ENCODE measurements at regions not wholly inside any gene's neighbourhood (a gene's known extent, or its start where the extent isn't known, plus 50 kb on each side); places are given as distances from the start of the nearest gene placed in this dataset.
A peak's percentile ranks its signal among the peaks of the same experiment; 100 is the strongest.

DNA sequence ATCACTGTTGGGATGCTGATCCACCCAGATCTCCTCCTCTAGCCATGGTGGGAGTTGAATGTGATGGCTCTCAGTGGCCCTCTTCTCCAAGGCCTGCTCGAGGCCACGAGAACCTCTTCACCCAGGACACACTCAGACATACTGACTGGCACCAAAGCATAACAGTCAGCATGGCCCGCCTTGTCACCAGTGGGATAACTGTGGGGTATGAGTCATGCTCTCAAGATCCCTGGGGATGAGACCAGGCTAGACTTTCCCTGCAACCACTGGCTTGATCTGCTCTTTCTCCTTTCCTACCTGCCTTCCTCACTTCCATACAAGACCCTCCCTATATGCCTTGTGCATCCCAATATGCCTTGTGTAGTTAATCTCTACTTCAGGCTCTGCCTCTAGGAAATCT is 66.8 kb downstream of the RIN2 start:
- TF ChIP-seq GATA2 (IDR thresholded peaks at IDR 0.05; ENCODE audit: low read depth, low read length): no peak
- TF ChIP-seq GATA3 (IDR thresholded peaks at IDR 0.05; ENCODE audit: low read depth, low read length): no peak

DNA sequence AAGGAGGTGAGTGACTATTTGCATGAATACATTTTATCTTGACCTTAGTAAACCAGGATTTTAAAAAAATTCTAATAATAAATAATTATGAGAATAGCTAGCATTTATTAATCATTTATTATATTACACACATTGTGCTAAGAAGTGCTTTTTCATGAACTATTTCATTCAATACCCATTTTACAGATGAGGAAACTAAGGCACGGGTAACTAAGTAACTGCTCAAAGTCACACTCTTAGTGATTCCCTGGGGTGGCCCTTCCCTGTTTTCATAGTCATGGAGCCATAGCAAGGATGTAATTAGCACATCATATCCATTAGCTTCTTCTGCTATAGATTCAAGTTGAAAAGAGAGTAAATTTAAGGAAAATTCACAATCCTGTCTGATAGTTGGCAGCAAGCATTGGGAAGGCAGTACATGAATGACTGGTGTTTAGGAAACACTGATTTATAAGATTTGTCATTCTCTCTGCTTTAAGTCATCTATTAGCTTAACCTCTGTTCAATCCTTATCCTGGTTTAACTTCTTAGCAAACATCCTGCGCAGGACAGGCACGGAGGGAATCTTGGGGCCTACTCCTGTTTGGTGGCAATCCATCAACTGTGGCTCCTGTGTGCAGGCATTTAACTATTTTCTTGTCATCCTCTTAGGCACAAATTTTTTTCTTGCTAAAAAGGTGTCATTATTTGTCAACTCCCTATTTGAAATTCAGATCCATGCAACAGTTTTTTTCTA is 68.3 kb downstream of the RIN2 start:
- TF ChIP-seq GATA2 (IDR thresholded peaks at IDR 0.05; ENCODE audit: low read depth, low read length) (no peak), GATA3 (IDR thresholded peaks at IDR 0.05; ENCODE audit: low read depth, low read length) (no peak)

DNA sequence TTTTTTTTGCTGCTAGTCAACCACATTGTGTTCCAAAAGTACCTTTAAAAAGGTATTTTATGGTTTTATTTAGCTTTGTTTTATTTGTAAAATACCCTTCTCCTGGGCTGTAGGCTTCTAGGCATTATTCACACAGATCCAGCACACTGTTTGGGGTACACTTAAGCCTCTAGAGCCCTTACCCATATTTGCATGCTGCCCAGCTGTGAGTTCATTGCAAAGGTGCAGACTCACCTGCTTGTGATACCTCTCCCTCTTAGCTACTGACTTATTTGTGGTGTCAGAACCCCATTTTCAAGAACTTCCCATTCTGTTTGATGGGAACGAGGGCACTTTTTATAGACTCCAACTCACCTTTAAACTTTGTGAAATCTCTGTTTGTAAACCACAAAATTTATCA is 69.8 kb downstream of the RIN2 start:
- TF ChIP-seq GATA3 (IDR thresholded peaks at IDR 0.05; ENCODE audit: low read depth, low read length) (no peak), GATA2 (IDR thresholded peaks at IDR 0.05; ENCODE audit: low read depth, low read length) (no peak)

DNA sequence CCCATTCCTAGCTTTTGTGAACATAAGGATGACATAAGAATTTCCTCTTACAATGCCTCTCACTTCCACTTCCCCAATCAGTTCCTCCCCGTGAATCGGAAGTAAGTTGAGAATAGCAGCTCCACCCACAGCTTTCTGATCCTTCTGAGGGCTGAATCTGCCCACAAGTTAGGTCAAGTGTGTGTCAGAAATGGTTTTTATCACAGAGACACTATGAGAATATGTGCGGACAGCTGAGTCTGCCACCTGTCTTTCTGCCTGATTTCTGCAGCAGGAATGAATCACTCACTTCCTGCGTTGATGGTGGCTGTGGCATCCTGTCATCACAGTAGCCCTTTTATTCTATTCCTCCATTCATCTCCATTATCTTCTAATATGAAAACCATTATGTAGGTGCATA is 70.2 kb downstream of the RIN2 start:
- TF ChIP-seq GATA2 (IDR thresholded peaks at IDR 0.05; ENCODE audit: low read depth, low read length): no peak
- no peak for TF ChIP-seq GATA3 (IDR thresholded peaks at IDR 0.05; ENCODE audit: low read depth, low read length)

DNA sequence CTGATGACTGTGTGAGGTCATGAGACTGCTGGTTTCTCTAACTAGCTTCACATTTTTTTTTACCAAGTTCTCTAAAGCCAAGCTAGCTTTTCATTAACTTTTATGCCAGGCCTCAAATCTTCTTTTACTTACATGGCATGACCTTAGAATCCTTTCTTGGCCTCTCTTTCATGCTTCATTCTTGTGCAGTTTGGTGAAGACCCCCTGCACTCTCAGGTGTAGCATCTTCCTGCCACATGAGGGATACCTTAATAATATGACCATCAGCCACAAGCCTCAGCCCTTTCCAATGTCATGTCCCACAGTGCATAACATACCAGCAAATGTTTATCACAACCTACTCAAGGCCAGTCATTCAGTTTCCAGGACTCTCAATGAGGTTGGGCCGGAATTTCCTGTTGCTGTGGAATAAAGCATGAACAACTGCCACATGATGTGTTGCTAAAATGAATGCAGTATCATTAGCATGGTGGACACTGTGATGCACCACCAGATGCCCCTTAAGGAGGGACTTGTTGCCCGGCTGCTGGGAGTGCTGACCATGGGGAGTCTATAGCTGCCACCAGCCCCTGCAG is 72.2 kb downstream of the RIN2 start:
- TF ChIP-seq GATA3 (IDR thresholded peaks at IDR 0.05; ENCODE audit: low read depth, low read length) (no peak), GATA2 (IDR thresholded peaks at IDR 0.05; ENCODE audit: low read depth, low read length) (no peak)

DNA sequence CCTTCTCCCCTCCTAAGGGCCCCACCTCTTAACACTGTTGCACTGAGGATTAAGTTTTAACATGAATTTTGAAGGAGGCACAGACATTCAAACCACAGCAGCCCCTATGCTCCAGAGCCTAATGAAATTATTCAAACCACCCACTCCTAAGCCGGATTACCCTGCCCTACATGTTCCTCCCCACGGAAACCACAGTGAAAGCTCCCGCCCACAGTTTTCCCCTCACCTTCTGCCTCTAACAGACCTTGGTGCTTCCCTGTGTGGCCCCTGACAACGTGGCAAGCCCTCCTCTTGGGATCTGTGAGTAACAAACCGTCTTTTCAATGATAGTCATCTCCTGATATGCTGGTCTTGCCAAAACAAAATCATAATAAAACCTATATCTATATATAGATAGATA is 74.8 kb downstream of the RIN2 start:
- TF ChIP-seq GATA3 (IDR thresholded peaks at IDR 0.05; ENCODE audit: low read depth, low read length) (no peak), GATA2 (IDR thresholded peaks at IDR 0.05; ENCODE audit: low read depth, low read length) (no peak)

DNA sequence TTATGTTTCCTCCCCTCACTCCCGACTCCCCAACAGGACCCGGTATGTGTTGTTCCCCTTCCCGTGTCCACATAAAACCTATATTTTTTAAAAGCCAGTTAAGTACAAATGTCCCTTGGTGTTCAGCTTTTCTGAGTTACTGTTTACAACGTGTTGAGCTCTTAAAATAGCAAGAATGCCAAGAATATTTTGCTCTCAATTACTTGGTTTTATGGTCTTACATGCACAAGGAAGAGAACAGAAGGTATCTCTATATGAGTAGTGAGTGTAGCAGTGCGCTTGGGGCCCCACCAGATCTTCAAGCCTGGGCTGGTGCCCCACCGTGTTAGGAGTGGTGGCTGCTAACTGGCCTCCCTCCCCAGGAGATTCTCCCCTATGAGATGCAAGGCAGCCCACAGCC is 75.3 kb downstream of the RIN2 start:
- TF ChIP-seq GATA3 (IDR thresholded peaks at IDR 0.05; ENCODE audit: low read depth, low read length) (no peak), GATA2 (IDR thresholded peaks at IDR 0.05; ENCODE audit: low read depth, low read length) (no peak)

DNA sequence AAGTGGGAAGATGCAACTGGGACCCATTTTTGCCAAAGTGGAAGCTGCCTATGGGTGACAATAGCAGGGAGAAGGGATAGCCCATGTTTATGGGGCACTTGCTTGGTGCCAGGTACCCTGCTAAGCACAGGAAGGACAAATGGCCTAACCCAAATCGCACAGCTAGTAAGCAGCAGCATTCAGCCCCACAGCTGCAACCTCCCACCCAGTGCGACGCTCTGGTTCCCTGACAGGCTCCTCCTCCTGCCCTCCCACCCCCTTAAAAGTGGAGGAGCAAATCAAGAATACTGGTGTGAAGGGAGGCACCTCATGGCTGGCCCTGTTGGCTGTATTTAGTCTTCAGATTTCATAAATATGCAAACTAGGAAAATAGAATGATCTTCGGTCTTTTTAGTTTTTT is 76.2 kb downstream of the RIN2 start:
- TF ChIP-seq GATA3 (IDR thresholded peaks at IDR 0.05; ENCODE audit: low read depth, low read length) (no peak), GATA2 (IDR thresholded peaks at IDR 0.05; ENCODE audit: low read depth, low read length) (no peak)

DNA sequence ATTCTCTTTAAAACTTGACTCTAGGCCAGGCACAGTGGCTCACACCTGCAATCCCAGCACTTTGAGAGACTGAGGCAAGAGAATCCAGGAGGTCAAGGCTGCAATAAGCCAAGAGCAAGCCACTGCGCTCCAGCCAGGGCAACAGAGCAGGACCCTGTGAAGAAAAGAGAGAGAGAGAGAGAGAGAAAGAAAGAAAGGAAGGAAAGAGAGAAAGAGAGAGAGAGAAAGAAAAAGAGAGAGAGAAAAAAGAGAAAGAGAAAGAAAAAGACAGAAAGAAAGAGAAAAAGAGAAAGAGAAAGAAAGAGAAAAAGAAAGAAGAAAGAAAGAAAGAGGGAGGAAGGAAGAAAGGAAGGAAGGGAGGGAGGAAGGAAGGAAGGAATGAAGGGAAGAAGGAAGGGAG is 76.7 kb downstream of the RIN2 start:
- TF ChIP-seq GATA3 (IDR thresholded peaks at IDR 0.05; ENCODE audit: low read depth, low read length) (no peak), GATA2 (IDR thresholded peaks at IDR 0.05; ENCODE audit: low read depth, low read length) (no peak)

DNA sequence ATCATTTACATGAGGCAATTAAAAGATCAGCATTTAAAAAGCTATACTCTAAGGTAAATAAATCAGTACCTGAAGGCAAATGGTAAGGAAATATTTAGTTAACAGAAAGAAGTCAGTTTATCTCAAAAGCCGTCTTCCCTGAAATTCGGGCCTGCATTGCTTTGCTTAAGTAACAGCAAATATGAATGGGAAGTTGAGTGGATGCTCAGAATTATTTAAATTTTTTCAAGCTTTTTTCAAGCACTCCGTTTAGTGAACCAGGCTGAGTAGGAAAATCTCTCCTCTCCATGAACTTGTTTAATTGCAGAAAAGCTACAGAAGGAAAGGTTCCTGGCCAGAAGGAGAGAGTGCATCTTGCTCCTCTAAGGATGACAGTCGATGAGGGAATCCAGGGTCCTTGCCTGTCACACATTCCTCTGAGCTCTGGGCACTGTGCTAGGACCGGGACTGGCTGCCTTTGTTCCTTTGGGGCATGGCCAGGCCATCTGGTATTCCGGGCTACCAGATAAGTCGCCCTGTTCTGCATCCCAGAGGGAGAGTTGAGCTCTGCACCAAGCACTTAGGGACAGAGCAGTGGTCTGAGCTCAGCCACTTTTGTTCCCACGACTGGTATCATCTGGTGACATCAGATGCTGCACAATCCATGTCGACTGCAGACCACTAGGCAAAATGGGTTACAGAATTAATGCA is 77.6 kb downstream of the RIN2 start:
- TF ChIP-seq GATA3 (IDR thresholded peaks at IDR 0.05; ENCODE audit: low read depth, low read length) (no peak), GATA2 (IDR thresholded peaks at IDR 0.05; ENCODE audit: low read depth, low read length) (peak; percentile 75)

DNA sequence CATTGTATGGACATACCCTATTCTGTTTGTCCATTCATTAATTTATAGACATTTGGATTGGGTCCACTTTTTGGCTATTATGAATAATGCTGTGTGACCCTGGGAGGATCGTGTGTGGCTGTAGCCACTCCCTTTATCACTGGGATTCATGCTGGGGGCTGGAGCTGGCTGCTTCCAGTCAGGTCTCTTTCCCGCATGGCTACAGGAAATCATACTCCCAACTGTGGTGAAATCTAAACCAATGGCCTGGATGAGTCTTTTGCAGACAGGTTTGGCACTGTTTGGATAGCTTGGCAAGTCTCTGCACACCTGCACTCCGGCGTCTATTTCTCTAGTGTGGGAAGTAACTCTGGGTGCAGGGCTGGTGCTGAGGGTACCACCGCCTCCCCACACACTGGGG is 80.4 kb downstream of the RIN2 start:
- TF ChIP-seq GATA2 (IDR thresholded peaks at IDR 0.05; ENCODE audit: low read depth, low read length): no peak
- no peak for TF ChIP-seq GATA3 (IDR thresholded peaks at IDR 0.05; ENCODE audit: low read depth, low read length)

DNA sequence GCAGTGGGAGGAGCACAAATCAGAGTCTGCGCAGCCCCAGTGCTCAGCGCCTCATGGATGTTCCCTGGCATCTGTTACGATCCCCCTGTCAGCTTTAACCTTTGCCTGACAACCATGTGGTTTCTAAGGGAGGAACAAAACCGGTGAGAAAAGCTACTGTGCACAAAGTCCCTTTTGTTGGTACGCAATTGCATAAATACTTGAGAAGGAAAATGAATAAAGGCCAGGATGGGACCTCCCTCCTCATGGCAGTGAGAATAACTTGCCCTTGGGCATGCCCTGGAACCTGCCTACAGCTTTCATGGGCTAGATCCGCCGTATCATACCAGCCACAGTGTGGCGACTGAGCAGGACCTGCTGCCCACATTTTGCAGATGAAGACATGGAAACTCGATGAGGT is 81.0 kb downstream of the RIN2 start:
- no peak for TF ChIP-seq GATA2 (IDR thresholded peaks at IDR 0.05; ENCODE audit: low read depth, low read length)
- no peak for TF ChIP-seq GATA3 (IDR thresholded peaks at IDR 0.05; ENCODE audit: low read depth, low read length)

DNA sequence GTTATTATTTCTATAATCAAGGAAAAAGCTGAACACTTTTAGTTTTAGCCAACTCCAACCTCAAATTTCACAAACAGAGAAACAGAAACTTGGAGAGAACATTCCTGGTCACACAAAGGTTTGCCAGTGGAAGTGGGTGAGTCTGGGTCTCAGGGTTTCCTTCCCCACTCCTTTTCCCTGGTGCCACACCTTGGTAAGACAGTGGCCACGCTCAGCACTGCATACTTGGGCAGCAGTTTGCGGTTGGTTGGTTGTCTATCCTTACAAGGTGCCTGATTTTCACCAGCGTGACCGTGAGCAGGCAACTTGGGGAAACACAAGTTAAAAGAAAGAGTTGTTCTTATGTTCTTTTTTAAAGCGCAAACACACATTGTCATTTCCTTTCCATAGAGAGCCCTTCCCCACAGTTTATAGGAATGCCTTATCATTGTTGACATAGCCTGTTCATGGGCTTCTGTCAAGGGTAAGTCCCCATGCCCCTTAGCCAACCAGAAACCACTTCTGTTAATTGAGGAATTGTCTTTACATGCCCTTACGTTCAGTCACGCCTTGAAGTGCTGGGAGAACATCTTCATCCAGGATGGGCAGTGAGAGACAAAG is 82.2 kb downstream of the RIN2 start:
- no peak for TF ChIP-seq GATA3 (IDR thresholded peaks at IDR 0.05; ENCODE audit: low read depth, low read length)
- TF ChIP-seq GATA2 (IDR thresholded peaks at IDR 0.05; ENCODE audit: low read depth, low read length): no peak

DNA sequence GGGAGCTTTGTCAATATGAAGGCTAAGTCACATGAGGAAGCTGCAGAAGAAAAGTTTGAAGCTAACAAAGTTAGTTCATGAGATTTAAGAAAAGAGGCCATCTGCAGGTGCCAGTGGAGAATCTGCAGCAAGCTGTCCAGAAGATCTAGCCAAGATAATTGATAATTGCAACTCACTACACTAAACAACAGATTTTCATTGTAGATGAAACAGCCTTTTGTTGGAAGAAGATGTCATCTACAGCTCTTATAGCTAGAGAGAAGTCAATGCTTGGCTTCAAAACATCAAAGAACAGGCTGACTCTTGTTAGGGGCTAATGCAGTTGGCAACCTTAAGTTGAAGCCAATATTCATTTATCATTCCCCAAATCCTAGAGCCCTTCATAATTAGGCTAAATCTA is 83.7 kb downstream of the RIN2 start:
- no peak for TF ChIP-seq GATA3 (IDR thresholded peaks at IDR 0.05; ENCODE audit: low read depth, low read length)
- TF ChIP-seq GATA2 (IDR thresholded peaks at IDR 0.05; ENCODE audit: low read depth, low read length): no peak

DNA sequence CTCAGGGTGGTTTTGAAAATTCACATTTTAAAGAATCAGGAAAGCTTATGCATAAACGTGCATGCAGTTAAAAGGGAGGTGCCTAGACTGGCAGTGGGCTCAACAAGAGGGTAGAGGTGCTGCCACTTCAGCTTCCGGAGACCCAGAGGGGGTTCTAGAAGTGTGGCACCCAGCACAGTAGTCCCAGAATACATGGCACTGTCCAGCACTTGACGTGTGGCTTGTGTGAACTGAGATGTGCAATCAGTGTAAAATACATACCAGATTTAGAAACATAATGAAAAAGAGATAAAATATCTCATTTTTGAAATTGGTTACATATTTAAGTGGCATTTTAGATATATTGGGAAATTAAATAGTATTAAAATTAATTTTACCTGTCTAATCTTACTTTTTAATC is 89.3 kb downstream of the RIN2 start:
- no peak for TF ChIP-seq GATA3 (IDR thresholded peaks at IDR 0.05; ENCODE audit: low read depth, low read length)
- no peak for TF ChIP-seq GATA2 (IDR thresholded peaks at IDR 0.05; ENCODE audit: low read depth, low read length)

All from SH-SY5Y (cell line).